Gastroesophageal sphincter (tissue), 4 donors: ENCODE measurements at regions not wholly inside any gene's neighbourhood (a gene's known extent, or its start where the extent isn't known, plus 50 kb on each side); places are given as distances from the start of the nearest gene placed in this dataset.
A peak's percentile ranks its signal among the peaks of the same experiment; 100 is the strongest.

Source experiments
- ATAC-seq: fragments of 150-250 bp; one replicate; pipeline ENCODE4 v1.9.1; 2016; ENCODE audit warnings: mild to moderate bottlenecking, moderate library complexity
- H3K27ac ChIP-seq, 4 donors: fragments of 200-600 bp; sonication (generic) in 3 of 4; 1 replicate in 3 of 4; 2 replicates in 1 of 4; pipeline ENCODE4 v1.5.1; 2016 to 2019
- H3K27me3 ChIP-seq: fragments of 200-600 bp; sonication (generic); one replicate; pipeline ENCODE4 v1.5.1; 2019
- H3K36me3 ChIP-seq, 2 donors: fragments of 200-600 bp; sonication (generic); one replicate each; pipeline ENCODE4 v1.5.1; 2019; ENCODE audit warnings: control low read depth in 1 of 2
- H3K4me1 ChIP-seq, 3 donors: fragments of 200-600 bp; sonication (generic); 1 replicate in 2 of 3; 2 replicates in 1 of 3; pipeline ENCODE4 v1.5.1; 2016 to 2019; ENCODE audit warnings: control low read depth in 2 of 3
- H3K4me3 ChIP-seq, 2 donors: fragments of 200-600 bp; sonication (generic); one replicate each; pipeline ENCODE4 v1.5.1; 2019; ENCODE audit warnings: mild to moderate bottlenecking in 1 of 2, moderate library complexity in 1 of 2
- H3K9me3 ChIP-seq, 3 donors: fragments of 200-600 bp; sonication (generic); one replicate each; pipeline ENCODE4 v1.5.1; 2017 to 2019; ENCODE audit warnings: control low read depth in 2 of 3
- CTCF ChIP-seq, 4 experiments: fragments of 200-600 bp in 2 of 4; fragments of 450-650 bp in 2 of 4; sonication (generic) in 1 of 4; IDR thresholded peaks; one replicate each; pipeline ENCODE4 v1.5.1; 2017 to 2019; ENCODE audit warnings: antibody characterized with exemption in 4 of 4, mild to moderate bottlenecking in 2 of 4, moderate library complexity in 2 of 4
- EP300 ChIP-seq: sonication (generic); formaldehyde crosslinking; IDR thresholded peaks from one replicate; pipeline ENCODE4 v1.6.1; 2017; ENCODE audit warnings: antibody characterized with exemption, mild to moderate bottlenecking
- POLR2A ChIP-seq, 2 donors: fragments of 450-650 bp; IDR thresholded peaks; one replicate each; pipeline ENCODE4 v1.6.1; 2017; ENCODE audit warnings: antibody characterized with exemption in 2 of 2, mild to moderate bottlenecking in 2 of 2, moderate library complexity in 1 of 2
- POLR2AphosphoS5 ChIP-seq: sonication (generic); formaldehyde crosslinking; IDR thresholded peaks from one replicate; pipeline ENCODE4 v1.6.1; 2017; ENCODE audit warnings: antibody characterized with exemption
- WGBS, 2 donors: methylation state at CpG; one replicate each; pipeline ENCODE4 v1.1.5; 2018; ENCODE audit warnings: low coverage in 1 of 2; 5-methylcytosine and 5-hydroxymethylcytosine counted together

GRCh38 chr9:119974026-119974425 is 604.8 kb upstream of the BRINP1 start:
- no peaks in the 10 kb centered on the region for H3K36me3 ChIP-seq
- no peaks in the 10 kb centered on the region for H3K27me3 ChIP-seq
- no peak overlapping the region for H3K4me3 ChIP-seq
- no peaks in the 10 kb centered on the region for H3K9me3 ChIP-seq
- TF ChIP-seq CTCF (IDR thresholded peaks at IDR 0.05) (no peak), POLR2AphosphoS5 (no peak), EP300 (no peak), POLR2A (IDR thresholded peaks at IDR 0.05) (no peak)
- WGBS, 2 donors = 38 to 50% methylated on average over 1 to 2 of the region's 2 CpGs
- no peak overlapping the region for H3K27ac ChIP-seq
- no peak for ATAC-seq
- H3K4me1 ChIP-seq = peaks cover 0 to 9% (median 0%) of the 10 kb centered on the region in 3 donors

GRCh38 chr9:119968836-119969707 is 599.8 kb upstream of the BRINP1 start:
- H3K27me3 ChIP-seq = no peaks in the 10 kb centered on the region
- H3K36me3 ChIP-seq = no peaks in the 10 kb centered on the region
- peaks cover 0 to 17% (median 1%) of the 10 kb centered on the region in 3 donors for H3K4me1 ChIP-seq
- peak; percentile 82 for ATAC-seq
- WGBS, 2 donors = 22 to 32% methylated on average over 4 to 6 of the region's 17 CpGs
- no peak overlapping the region for H3K4me3 ChIP-seq
- no peaks in the 10 kb centered on the region for H3K9me3 ChIP-seq
- peak; percentile 75 to 90 (median 81) for TF ChIP-seq CTCF (IDR thresholded peaks at IDR 0.05)
- TF ChIP-seq POLR2AphosphoS5 = no peak
- TF ChIP-seq POLR2A (IDR thresholded peaks at IDR 0.05) = no peak
- no peak for TF ChIP-seq EP300
- H3K27ac ChIP-seq = no peak overlapping the region

GRCh38 chr9:119967867-119968535 is 598.8 kb upstream of the BRINP1 start:
- Histone ChIP-seq H3K4me3 (no peak overlapping the region), H3K36me3 (no peaks in the 10 kb centered on the region), H3K4me1 (peaks cover 0 to 21% (median 7%) of the 10 kb centered on the region in 3 donors), H3K27me3 (no peaks in the 10 kb centered on the region), H3K27ac (no peak overlapping the region), H3K9me3 (no peaks in the 10 kb centered on the region)
- no peak for ATAC-seq
- TF ChIP-seq POLR2A (IDR thresholded peaks at IDR 0.05) (no peak), POLR2AphosphoS5 (no peak), EP300 (no peak), CTCF (IDR thresholded peaks at IDR 0.05) (no peak)
- WGBS, 2 donors = 86 to 95% methylated on average over 6 of the region's 6 CpGs

- H3K4me1 ChIP-seq = peaks cover 0 to 28% (median 7%) of the 10 kb centered on the region in 3 donors
- no peaks in the 10 kb centered on the region for H3K36me3 ChIP-seq
- TF ChIP-seq POLR2A (IDR thresholded peaks at IDR 0.05) (no peak), POLR2AphosphoS5 (no peak), EP300 (no peak), CTCF (IDR thresholded peaks at IDR 0.05) (no peak)
- no peaks in the 10 kb centered on the region for H3K9me3 ChIP-seq
- WGBS, 2 donors = 40 to 60% methylated on average over 1 of the region's 5 CpGs
- peak; percentile 77 for ATAC-seq
- peak overlapping the region in 2 of 4 donors; percentile 56 to 76 for H3K27ac ChIP-seq
- H3K4me3 ChIP-seq = no peak overlapping the region
- H3K27me3 ChIP-seq = no peaks in the 10 kb centered on the region
These were observed 594.6 kb upstream of the BRINP1 start for GRCh38 chr9:119963798-119964372.
